GM23338 (cell line): ENCODE measurements at regions not wholly inside any gene's neighbourhood (a gene's known extent, or its start where the extent isn't known, plus 50 kb on each side); places are given as distances from the start of the nearest gene placed in this dataset.

Source experiments
- ATAC-seq: fragments of 200-7000 bp; cut with Tn5 transposase; 3 replicates; pipeline ENCODE4 v1.9.1; 2020
- DNase-seq: peaks from one replicate; pipeline ENCODE4 v3.0.0-alpha.2; 2015; ENCODE audit warnings: low spot score
- H2AFZ ChIP-seq: fragments of 200-600 bp; sonication (generic); 2 replicates; pipeline ENCODE4 v1.8.0; 2016; ENCODE audit warnings: antibody characterized with exemption, mild to moderate bottlenecking, moderate library complexity
- H3F3A ChIP-seq: fragments of 200-600 bp; sonication (generic); replicated peaks from 2 replicates; pipeline ENCODE4 v1.8.0; 2017; ENCODE audit warnings: antibody characterized with exemption, mixed run types, low read depth
- H3K27ac ChIP-seq: fragments of 200-600 bp; sonication (generic); 2 replicates; pipeline ENCODE4 v1.6.1; 2016; ENCODE audit warnings: low read depth
- H3K27me3 ChIP-seq: fragments of 200-600 bp; sonication (generic); 2 replicates; pipeline ENCODE4 v1.8.0; 2016; ENCODE audit warnings: mild to moderate bottlenecking, mixed run types, moderate library complexity; ENCODE audit not compliant: insufficient read depth
- H3K36me3 ChIP-seq: fragments of 200-600 bp; sonication (generic); 2 replicates; pipeline ENCODE4 v1.8.0; 2016; ENCODE audit warnings: mild to moderate bottlenecking; ENCODE audit not compliant: insufficient read depth
- H3K4me1 ChIP-seq: fragments of 200-600 bp; sonication (generic); 2 replicates; pipeline ENCODE4 v1.8.0; 2016; ENCODE audit warnings: mild to moderate bottlenecking, moderate library complexity; ENCODE audit not compliant: insufficient read depth
- H3K4me2 ChIP-seq: fragments of 200-600 bp; sonication (generic); 2 replicates; pipeline ENCODE4 v1.7.1; 2017; ENCODE audit warnings: mixed run types
- H3K4me3 ChIP-seq: fragments of 200-600 bp; sonication (generic); 2 replicates; pipeline ENCODE4 v1.6.1; 2016; ENCODE audit warnings: mixed run types
- H3K79me2 ChIP-seq: fragments of 200-600 bp; sonication (generic); replicated peaks from 2 replicates; pipeline ENCODE4 v1.8.0; 2017; ENCODE audit warnings: mild to moderate bottlenecking; ENCODE audit not compliant: insufficient read depth
- H3K9me2 ChIP-seq: fragments of 200-600 bp; sonication (generic); 2 replicates; pipeline ENCODE4 v1.8.0; 2017; ENCODE audit not compliant: insufficient read depth
- H4K20me1 ChIP-seq: fragments of 200-600 bp; sonication (generic); replicated peaks from 2 replicates; pipeline ENCODE4 v1.8.0; 2017; ENCODE audit warnings: mild to moderate bottlenecking; ENCODE audit not compliant: insufficient read depth
- H3K27ac Mint-ChIP-seq: 2 replicates; pipeline ENCODE4 v1.8.0; 2020; ENCODE audit warnings: inconsistent platforms, mild to moderate bottlenecking, moderate library complexity, mixed read lengths
- H3K27me3 Mint-ChIP-seq: 3 replicates; pipeline ENCODE4 v1.8.0; 2022; ENCODE audit warnings: low read depth, mild to moderate bottlenecking, moderate library complexity, mixed read lengths, inconsistent platforms; ENCODE audit not compliant: insufficient read depth, poor library complexity
- H3K36me3 Mint-ChIP-seq: 3 replicates; pipeline ENCODE4 v1.8.0; 2021; ENCODE audit warnings: low read depth, mild to moderate bottlenecking, inconsistent platforms, moderate library complexity, mixed read lengths
- H3K4me1 Mint-ChIP-seq: 3 replicates; pipeline ENCODE4 v1.8.0; 2020; ENCODE audit warnings: mild to moderate bottlenecking, inconsistent platforms, mixed read lengths
- H3K4me3 Mint-ChIP-seq: 3 replicates; pipeline ENCODE4 v1.8.0; 2021; ENCODE audit warnings: moderate library complexity, mild to moderate bottlenecking, inconsistent platforms, mixed read lengths
- H3K9me3 Mint-ChIP-seq: 3 replicates; pipeline ENCODE4 v1.8.0; 2020; ENCODE audit warnings: moderate library complexity, mild to moderate bottlenecking, inconsistent platforms, mixed read lengths
- CREB1 ChIP-seq: fragments of 250-450 bp; sonication (Bioruptor Pico); IDR thresholded peaks from 2 replicates; pipeline ENCODE4 v1.5.0; 2020; ENCODE audit warnings: low read depth, mild to moderate bottlenecking, moderate library complexity
- CTCF ChIP-seq, 2 experiments: fragments of 200-600 bp in 1 of 2; sonication (generic) in 1 of 2; conservative IDR thresholded peaks; 2 replicates each; pipeline versions ENCODE4 v1.5.1 to v1.6.1; 2016 to 2017; ENCODE audit warnings: antibody characterized with exemption in 2 of 2, low read depth in 2 of 2, mild to moderate bottlenecking in 2 of 2, moderate library complexity in 1 of 2
- ETS1 ChIP-seq: IDR thresholded peaks from 2 replicates; pipeline ENCODE4 v1.6.1; 2016; ENCODE audit warnings: antibody characterized with exemption
- EZH2 ChIP-seq: fragments of 200-600 bp; sonication (generic); IDR thresholded peaks from one replicate; pipeline ENCODE4 v1.8.0; 2017; ENCODE audit warnings: antibody characterized with exemption, mild to moderate bottlenecking, low read depth; ENCODE audit not compliant: unreplicated experiment
- EZH2phosphoT487 ChIP-seq: fragments of 200-600 bp; sonication (generic); IDR thresholded peaks from one replicate; pipeline ENCODE4 v1.8.1; 2018; ENCODE audit warnings: antibody characterized with exemption; ENCODE audit not compliant: unreplicated experiment
- JUNB ChIP-seq: IDR thresholded peaks from one replicate; pipeline ENCODE4 v1.6.1; 2016; ENCODE audit warnings: antibody characterized with exemption; ENCODE audit not compliant: unreplicated experiment
- NANOG ChIP-seq: IDR thresholded peaks from 2 replicates; pipeline ENCODE4 v1.6.1; 2016; ENCODE audit warnings: antibody characterized with exemption, borderline replicate concordance
- POLR2AphosphoS5 ChIP-seq: IDR thresholded peaks from 2 replicates; pipeline ENCODE4 v1.6.1; 2016; ENCODE audit warnings: antibody characterized with exemption, low read depth
- REST ChIP-seq: IDR thresholded peaks from one replicate; pipeline ENCODE4 v1.6.1; 2018; ENCODE audit warnings: antibody characterized with exemption; ENCODE audit not compliant: unreplicated experiment
- STAT1 ChIP-seq: IDR thresholded peaks from one replicate; pipeline ENCODE4 v1.6.1; 2016; ENCODE audit warnings: antibody characterized with exemption; ENCODE audit not compliant: unreplicated experiment
- ZNF114 ChIP-seq: fragments of 250-450 bp; sonication (Bioruptor Pico); IDR thresholded peaks from 2 replicates; pipeline ENCODE4 v1.5.0; 2020; ENCODE audit warnings: mild to moderate bottlenecking, moderate library complexity
- ZNF331 ChIP-seq: fragments of 250-450 bp; sonication (Bioruptor Pico); IDR thresholded peaks from 2 replicates; pipeline ENCODE4 v1.5.0; 2020; ENCODE audit warnings: low read depth, mild to moderate bottlenecking, moderate library complexity
- ZNF462 ChIP-seq: fragments of 250-450 bp; sonication (Bioruptor Pico); IDR thresholded peaks from 2 replicates; pipeline ENCODE4 v1.5.0; 2020; ENCODE audit warnings: mild to moderate bottlenecking, moderate library complexity

GRCh38 chr9:29753638-29754037, 2180.4 kb upstream of the C9orf72 start:
- Histone ChIP-seq H3K4me1 (no peaks in the 10 kb centered on the region), H3K79me2 (no peaks in the 10 kb centered on the region), H3K4me3 (no peak overlapping the region), H4K20me1 (no peaks in the 10 kb centered on the region), H3K4me2 (no peak overlapping the region), H3K27ac (no peak overlapping the region), H3F3A (no peaks in the 10 kb centered on the region), H3K36me3 (no peaks in the 10 kb centered on the region), H2AFZ (no peak overlapping the region), H3K9me2 (no peaks in the 10 kb centered on the region), H3K27me3 (no peaks in the 10 kb centered on the region)
- Mint-ChIP-seq H3K27me3 (peaks cover 2% of the 10 kb centered on the region), H3K4me1 (no peaks in the 10 kb centered on the region), H3K36me3 (no peaks in the 10 kb centered on the region), H3K27ac (no peak overlapping the region), H3K9me3 (no peaks in the 10 kb centered on the region), H3K4me3 (no peak overlapping the region)
- ATAC-seq (no peak), DNase-seq (no peak)
- no peak for TF ChIP-seq EZH2
- TF ChIP-seq ZNF114 (CRISPR knock-in tag), result no peak
- no peak for TF ChIP-seq ETS1
- TF ChIP-seq CREB1 (CRISPR knock-in tag), result no peak
- TF ChIP-seq NANOG, result no peak
- TF ChIP-seq ZNF331 (CRISPR knock-in tag), result no peak
- TF ChIP-seq POLR2AphosphoS5, result no peak
- TF ChIP-seq STAT1, result no peak
- no peak for TF ChIP-seq CTCF (conservative IDR thresholded peaks at IDR 0.05; ENCODE audit: low read depth in 2 of 2)
- TF ChIP-seq EZH2phosphoT487, result no peak
- TF ChIP-seq REST, result no peak
- no peak for TF ChIP-seq JUNB
- TF ChIP-seq ZNF462 (CRISPR knock-in tag), result no peak
